T-helper 1 cell (primary cell): ENCODE measurements at regions not wholly inside any gene's neighbourhood (a gene's known extent, or its start where the extent isn't known, plus 50 kb on each side); places are given as distances from the start of the nearest gene placed in this dataset.
A peak's percentile ranks its signal among the peaks of the same experiment; 100 is the strongest.
"Not testable (repeated sequence)": the region's sequence is repeated elsewhere in the genome, so short reads cannot be mapped to it uniquely, and the experiment has no call there.

Experiments
- DNase-seq, 5 donors: peaks; one replicate each; pipeline ENCODE4 v3.0.0-alpha.2; 2012 to 2020

- no peak for DNase-seq
These were observed 91.8 kb upstream of the USP15 start for GRCh38 chr12:62168411-62168810.

- no peak for DNase-seq
These were observed 90.0 kb upstream of the USP15 start for GRCh38 chr12:62170241-62170640.

GRCh38 chr12:62190689-62191490, 69.3 kb upstream of the USP15 start:
- DNase-seq = peak in 2 of 5 donors; percentile 2 to 5

DNA sequence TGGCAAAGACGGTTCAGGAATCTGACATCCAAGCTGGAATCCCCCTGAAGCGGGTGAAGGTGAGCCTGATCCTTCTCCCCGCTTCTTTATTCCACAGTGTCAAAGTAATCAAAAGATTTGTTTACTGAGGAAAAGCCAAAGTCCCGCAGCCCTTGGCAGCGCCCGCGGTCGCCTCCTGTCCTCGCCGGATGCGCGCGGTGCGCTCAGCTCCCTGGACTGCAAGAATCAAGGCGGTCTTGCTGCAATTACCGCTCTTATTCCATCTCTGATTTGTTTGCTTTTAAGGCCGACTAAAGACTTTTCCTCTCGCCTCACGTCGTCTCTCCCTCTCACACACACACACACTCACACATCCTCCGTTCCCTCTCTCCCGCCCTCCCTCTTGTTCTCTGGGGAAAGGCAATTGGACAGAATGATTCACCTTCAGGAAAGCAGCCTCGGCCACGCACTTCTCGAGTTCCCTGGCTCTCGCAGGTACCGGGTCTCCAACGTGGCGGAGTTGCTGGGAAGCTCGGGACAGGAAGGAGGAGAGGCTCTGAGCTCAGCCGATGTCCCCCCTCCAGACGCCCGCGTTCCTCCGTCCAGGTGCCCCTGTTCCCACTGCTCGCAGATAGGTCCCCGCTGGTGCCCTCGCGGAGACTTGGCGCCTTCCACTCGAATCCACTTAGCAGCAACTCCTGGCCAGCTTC, 68.6 kb upstream of the USP15 start:
- peak in 2 of 5 donors; percentile 1 to 19 for DNase-seq

- peak in 4 of 5 donors; percentile 12 to 73 (median 30) for DNase-seq
These were observed 67.9 kb upstream of the USP15 start for GRCh38 chr12:62192180-62192902.

DNA sequence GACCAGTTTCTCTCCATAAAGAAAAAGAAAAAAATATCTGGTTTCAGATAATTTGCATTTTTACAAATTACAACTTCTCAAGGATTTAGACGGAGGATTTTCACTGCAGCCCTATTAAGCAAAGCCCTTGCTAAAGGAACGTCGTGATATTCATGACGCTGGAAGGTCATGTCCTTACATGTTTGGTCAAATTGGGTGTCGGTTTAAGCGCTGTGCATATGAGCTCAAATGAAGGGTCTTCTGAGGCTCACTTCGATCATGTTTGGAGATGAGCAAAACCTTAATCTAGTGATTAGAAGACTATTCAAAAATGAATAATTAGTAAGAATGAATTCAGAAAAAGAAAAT, 67.3 kb upstream of the USP15 start:
- no peak for DNase-seq

GRCh38 chr12:62194031-62194430, 66.2 kb upstream of the USP15 start:
- no peak for DNase-seq

DNA sequence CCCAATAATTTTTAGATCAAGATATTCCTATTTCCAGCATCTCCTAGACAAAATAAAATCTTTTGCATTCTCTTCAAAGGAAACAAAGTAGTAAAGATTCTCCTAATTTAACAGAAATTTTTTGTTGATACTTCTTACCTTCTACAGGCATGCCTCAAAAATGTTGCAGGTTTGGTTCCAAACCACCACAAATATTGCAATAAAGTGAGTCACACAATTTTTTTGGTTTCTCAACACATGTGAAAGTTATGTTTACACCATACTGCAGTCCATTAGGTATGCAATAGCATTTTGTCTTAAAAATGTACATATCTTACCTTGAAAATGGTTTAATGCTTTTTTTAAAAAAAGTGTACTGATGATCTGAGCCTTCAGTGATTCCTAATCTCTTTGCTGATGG, 65.6 kb upstream of the USP15 start:
- no peak for DNase-seq

- DNase-seq = no peak
These were observed 64.1 kb upstream of the USP15 start for GRCh38 chr12:62196146-62196545.

DNA sequence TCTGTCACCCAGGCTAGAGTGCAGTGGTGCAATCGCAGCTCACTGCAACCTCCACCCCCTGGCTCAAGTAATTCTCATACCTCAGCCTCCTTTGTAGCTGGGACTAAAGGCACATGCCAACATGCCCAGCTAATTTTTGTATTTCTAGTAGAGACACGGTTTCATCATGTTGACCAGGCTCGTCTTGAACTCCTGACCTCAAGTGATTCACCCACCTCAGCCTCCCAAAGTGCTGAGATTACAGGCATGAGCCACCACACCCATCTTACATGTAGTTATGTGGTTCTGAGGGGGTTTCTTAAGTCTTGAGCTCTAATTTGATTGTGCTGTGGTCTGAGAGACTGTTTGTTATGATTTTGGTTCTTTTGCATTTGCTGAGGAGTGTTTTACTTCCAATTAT, 57.3 kb upstream of the USP15 start:
- DNase-seq = not testable (repeated sequence)

DNA sequence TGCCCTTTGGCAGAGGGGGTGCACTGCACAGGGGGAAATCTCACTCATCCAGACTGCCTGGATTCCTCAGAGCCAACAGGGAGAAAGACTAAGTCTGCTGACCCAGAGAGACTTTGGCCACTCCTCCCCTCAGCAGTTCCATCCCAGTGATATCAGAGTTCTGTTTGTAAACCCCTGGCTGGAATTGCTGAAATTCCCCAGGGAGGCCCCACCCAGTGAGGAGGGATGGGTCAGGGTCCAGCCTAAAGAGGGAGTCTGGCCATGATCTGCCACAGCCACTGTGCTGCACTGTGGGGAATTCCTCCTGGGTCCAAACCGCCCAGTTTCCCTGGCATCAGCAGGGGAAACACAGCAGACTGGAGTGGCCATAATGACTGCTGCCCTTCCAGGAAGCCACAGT, 54.9 kb upstream of the USP15 start:
- DNase-seq = no peak

DNA sequence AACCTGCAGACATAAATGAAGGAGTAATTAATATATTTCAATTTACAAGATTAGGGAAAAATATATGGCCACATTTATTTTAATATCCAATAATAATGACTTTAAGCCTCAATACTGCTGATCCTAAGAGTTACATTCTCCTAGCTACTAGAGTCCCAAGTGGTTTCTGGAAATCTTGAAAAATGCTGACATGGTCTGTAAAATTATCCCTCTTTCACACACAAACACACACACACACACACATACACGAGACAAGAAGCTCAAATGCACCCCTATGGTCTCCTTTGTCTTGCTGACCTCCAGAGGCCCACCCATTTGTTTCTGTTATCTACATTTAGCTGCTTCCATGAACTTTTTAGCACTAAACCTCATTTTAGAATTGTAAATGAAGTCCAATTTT, 53.0 kb upstream of the USP15 start:
- no peak for DNase-seq
